Stimulated activated CD4-positive, alpha-beta T cell treated with anti-CD3 and anti-CD28 coated beads, Interleukin-12 subunit alpha, Interleukin-12 subunit beta, amount 100 ng/mL, for 4 hours (primary cell): ENCODE measurements at regions not wholly inside any gene's neighbourhood (a gene's known extent, or its start where the extent isn't known, plus 50 kb on each side); places are given as distances from the start of the nearest gene placed in this dataset.

Experiments
- DNase-seq: peaks from one replicate; pipeline ENCODE4 v3.0.0-alpha.2; 2020

DNA sequence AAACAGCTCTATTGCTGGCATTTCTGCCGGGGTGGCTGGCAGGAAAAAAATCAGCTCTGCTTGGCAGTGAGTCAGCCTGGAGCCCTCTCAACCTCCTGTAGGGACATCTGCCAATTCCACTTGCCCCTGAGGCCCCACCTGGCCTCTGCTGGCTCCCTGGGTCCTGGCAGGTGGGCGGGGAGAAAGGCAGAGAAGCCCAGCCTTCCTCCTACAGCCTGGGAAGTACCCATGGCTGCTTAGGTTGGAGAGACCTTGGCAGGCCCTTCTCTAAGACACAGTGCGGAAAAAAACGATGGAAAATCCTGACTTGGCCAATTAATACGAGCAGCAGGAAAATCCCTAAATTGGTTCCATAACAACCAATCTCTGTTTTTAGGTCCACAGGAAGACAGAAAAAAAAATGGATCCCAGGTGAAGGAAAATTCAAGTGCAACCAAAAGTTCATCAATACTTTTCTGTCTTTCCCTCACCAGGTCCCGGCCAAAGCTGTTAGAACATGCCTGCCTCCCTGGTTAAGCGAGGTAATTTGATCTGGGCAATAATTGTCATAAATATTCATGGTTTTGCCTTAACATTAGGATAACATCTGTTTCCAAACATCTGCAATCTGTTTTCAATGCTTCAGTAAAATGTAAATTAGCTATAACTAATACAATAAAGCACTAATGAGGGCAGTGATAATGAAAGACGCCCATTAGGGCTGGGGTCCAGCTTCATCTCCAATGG is 245.9 kb downstream of the TFCP2L1 start:
- no peak for DNase-seq

DNA sequence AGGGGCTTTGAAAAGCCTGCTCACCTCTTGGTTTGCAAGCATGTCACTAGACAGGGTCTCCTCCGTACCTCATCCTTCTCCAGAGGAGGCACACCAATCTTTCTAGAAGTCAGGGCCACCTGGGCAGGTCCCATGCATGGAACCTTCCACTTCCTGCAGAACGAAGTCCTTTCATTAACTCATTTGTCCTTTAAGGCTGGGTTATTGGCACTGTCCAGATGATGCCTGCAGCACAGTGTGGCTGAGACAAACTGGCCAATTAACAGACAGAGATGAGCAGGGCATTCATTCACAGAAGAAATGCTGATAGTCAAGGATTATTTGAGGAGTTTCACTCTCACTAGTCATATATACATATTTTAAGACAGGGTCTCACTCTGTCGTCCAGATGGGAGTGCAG is 245.3 kb downstream of the TFCP2L1 start:
- DNase-seq = no peak

DNA sequence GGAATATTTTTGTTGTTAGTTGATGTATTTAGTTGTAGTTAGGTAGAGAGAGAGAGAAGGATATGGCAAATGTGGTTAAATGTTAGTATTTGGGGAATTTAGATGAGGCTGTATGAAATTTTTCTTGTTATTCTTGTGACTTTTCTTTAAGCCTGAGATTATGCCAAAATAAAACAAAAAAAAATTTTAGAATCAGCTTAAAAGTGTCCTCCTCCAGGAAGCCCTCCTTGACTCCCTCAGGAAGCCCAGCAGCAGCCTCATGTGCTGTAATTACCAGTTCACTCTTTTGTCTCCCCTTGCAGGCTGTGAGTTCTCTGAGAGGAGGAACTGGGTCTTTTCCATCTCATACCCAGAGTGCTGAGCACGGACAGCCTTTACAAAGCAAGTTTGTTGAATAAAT is 243.5 kb downstream of the TFCP2L1 start:
- no peak for DNase-seq

DNA sequence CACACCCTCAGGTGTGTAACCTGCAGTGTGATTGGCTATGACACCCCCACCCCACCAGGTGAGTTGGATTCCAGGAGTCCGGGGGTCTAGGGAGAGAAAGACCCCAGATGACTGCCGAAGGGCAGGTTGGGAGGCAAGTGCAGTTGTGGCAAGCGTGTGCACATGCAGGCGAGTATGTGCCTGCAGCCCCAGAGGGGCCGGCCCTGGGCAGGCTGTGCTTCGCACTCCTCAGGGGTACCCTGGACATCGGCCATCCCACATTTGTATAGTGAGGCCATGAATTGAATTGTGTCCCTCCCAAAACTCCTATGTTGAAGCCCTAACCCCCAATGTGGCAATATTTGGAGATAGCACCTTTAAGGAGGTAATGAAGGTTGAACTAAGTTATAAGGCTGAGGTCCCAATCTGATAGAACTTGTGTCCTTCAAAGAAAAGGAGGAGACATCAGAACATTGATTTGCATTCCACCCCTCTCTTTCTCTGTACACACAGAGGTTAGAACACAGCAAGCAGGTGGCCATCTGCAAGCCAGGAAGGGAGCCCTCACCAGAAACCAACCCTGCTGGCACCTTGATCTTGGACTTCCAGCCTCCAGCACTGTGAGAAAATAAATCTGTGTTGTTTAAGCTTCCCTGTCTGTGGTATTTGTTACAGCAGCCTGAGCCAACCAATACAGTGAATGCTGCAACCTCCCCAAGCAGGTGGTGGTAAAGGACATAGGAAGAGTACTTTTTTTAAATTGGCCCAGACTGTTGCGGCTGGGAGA is 241.8 kb downstream of the TFCP2L1 start:
- DNase-seq = no peak

DNA sequence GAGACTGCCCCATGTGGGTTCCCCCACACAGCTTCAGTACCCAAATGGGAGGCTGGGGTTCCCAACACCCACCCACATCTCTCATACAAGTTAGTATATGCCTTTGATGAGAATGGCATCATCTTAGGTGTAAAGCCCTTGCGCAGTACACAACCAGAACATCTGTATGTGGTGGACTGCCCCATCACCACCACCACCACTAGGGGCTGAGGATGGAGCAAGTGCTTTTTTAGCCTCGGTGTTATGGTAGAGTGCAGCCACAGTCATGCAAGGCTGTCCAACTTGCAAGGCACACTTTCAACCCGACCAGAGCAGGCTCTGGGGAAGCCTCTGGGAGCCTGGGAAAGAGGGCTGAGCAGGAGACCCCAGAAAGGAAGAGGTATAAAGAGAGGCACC is 241.2 kb downstream of the TFCP2L1 start:
- DNase-seq = no peak

DNA sequence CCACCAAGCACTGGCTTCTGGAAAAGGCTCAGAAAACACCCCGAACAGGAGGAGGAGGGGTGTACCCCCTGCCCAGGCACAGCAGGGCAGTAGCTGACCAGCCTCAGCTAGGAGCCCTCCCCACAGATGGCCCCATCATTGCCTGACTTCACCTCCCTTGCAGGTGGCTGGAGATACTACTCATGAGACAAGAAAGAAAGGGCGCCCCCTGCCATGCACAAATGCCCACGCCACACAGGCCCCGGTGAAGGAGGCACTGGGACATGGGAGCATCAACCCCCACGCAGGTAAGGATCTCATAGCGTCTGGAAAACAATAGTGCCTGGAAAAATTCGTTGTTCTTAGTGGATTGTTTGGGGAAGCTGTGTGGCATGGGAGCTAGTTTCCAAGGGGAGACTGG is 240.6 kb downstream of the TFCP2L1 start:
- no peak for DNase-seq

DNA sequence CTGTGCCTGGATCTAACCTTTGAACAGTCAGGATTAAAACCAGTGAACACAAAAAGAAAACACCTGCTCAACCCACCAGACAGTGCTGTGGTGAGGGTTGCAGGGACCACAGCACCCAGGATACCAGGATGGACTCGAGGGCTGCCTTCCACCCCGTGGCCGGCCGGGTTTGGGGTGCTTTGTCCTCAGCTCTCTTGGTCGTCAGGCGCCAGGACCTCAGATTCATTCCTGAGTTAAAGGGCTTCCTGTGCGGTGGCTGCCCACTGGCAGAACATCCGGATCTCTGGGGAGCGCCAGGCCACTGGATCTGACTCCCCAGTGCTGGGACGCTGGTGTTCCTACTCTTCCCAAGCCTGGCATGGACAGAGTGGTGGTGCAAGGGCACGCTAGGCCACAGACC is 239.8 kb downstream of the TFCP2L1 start:
- no peak for DNase-seq

DNA sequence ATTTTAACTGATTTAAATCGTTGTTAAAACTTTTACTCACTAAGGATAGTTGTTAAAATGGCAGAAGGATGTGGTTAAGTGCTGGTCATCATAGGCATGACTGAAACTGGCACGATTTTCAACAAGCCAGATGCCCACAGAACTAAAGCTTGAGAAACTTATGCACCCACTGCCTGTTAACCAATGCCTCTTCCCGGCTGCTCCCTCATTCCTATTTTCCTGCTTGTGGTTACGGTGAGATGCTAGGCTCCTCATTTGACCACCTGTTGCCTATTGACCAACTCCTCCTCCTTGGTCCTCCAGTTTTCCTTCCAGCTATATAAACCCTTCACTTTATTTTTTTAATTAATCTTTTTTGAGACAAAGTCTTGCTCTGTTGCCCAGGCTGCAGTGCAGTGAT is 238.7 kb downstream of the TFCP2L1 start:
- DNase-seq = no peak

DNA sequence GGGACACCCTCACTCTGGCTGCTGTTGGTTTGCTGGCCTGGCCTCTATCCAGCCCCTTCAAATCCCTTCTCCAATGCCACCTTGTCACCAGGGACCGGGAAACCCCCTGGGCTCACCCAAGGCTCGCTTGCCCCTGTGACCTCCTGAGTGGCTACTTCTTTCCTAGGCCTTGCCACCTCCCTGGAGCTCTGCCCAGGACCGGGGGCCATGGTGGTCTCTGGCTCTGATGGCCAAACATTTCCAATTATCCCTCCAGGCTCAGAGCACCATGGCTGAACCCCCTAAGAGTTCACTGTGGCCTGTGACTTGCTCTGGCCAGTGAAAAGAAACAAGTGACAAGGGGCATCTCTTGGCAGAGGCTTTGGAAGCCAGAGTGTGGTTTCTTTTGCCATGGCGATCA is 237.6 kb downstream of the TFCP2L1 start:
- DNase-seq = no peak

DNA sequence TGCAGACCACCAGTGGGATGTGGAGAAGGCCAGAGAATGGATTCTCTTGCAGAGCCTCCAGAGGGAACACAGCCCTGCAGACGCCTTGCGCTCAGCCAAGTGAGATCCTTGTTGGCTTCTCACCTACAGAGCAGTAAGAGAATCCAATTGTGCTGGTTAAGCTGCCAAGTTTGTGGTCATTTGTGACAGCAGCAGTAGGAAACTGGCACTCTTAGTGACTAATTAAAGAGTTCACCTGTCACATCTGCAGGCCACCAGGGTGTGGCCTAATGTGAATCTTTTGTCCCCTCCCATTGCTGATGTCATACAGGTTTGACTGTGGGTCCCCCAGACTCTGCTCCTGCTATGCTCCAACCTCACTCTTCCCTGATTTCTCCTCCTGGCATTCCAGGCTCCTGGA is 235.9 kb downstream of the TFCP2L1 start:
- DNase-seq = no peak

DNA sequence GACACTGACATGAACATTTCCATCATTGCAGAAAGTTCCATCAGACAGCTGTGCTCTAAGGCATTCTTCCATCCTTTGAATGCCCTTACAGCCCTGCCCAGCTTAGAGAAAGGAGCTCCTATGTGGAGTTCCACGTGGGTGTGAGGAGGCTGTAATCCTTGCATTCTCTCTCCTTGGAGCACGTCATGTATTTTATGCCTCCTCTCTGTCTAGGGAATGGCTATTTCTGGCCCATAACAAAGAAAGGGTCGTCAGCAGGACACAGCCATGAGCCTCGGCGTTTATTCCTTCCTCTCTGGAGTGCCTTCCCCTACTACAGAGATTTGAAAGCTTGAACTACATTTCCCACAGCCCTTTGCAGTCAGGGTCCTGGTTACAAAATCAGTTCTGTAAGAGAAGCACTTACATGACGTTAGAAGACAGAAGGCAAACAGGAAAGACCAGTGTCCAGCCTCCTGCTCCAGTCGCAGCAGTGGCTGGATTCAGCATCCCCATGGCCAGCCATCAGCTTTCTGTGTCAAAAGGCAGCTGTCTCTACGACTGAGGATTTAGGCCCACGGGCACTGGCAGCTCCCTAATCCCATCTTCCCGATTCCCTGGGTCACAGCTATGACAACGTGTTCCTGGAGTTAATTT is 234.9 kb downstream of the TFCP2L1 start:
- no peak for DNase-seq

DNA sequence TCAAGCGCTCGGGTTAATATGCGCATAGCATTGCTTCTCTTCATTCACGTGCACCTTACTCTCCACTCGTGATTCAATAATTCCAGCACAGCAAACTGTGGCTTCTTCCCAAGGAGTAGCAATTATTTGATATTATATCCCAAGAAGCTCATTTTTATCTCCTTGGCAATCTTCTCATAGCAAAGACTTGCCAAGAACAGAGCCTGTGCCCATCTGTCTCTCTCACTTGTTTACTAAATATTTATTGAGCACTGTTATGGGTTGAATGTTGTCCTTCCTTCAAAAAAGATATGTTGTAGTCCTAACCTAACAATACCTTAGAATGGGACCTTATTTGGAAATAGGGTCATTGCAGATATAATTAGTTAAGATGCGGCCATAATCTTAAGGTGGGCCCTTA is 233.7 kb downstream of the TFCP2L1 start:
- DNase-seq = no peak

DNA sequence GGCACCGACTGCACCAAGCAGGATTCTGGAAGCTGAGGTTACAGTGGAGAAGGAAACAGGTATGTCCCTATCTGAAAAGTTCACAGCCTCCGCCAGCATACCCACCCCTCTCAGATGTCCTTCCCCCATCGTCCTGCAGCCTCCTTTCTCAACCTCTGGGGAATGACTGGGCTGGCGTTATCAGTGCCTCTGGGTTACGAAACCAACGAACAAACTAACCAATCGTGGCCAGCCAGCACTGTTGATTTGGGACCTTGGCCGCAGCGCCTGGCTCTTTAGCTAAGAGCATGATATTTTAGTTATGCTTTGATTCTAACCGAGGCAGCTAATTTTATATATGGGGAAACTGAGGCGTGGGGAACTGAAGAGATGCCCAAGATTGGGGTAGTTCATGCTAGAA is 233.0 kb downstream of the TFCP2L1 start:
- no peak for DNase-seq

DNA sequence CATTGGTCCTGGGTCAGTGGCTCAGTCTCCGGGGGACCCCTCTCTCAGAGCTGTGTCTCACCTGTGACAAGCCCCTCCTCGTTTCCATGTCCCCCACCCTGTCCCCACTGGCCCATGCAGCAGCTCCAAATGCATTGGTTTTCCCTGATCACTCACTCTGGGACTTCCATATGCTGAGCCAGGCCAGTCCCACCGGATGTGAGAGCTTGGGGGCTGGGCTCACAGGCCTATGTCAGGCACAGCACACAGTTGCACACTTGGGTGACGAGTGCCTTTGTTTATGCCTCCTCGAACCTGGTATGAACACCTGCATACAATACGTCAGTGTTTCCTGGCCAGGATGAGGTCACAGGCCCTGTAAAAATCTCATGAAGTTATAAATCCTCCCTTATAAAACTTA is 232.5 kb downstream of the TFCP2L1 start:
- DNase-seq = no peak

DNA sequence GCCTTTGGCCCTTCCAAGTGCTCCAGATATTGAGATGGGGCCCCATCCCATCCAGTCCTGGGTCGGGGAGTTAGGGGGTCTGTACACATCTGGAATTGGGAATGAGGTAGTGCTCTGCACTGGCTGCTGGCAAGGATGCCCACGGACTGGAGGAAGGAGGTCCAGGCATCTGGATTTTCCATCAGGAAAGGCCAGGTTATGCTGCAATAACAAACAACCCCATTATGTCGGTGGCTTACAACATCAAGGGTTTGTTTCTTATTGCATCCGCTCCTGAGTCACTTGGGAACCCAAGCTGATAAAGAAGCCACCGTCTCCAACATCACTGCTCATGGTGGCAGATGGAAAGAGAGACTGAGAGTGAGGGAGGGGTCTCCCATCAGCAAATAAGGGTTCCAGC is 229.9 kb downstream of the TFCP2L1 start:
- no peak for DNase-seq

DNA sequence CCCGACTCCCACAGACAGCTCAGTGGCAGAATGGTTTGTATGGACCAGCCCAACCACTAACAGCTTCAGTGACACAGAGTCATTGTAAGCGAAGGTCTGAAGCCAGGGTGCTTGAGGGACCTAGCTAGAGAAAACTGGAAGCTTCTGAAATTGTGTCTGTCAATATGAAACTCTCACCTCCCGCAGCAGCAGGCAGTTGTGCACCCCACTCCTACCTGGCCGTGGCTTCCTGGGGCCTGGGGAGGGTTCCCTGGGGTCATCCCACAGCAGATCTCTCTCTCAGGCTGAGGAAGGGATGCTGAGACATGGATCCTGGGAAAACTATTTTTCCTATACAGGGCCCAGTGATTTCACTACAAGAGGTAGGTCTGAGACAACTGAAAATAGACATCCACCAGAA is 229.5 kb downstream of the TFCP2L1 start:
- no peak for DNase-seq

DNA sequence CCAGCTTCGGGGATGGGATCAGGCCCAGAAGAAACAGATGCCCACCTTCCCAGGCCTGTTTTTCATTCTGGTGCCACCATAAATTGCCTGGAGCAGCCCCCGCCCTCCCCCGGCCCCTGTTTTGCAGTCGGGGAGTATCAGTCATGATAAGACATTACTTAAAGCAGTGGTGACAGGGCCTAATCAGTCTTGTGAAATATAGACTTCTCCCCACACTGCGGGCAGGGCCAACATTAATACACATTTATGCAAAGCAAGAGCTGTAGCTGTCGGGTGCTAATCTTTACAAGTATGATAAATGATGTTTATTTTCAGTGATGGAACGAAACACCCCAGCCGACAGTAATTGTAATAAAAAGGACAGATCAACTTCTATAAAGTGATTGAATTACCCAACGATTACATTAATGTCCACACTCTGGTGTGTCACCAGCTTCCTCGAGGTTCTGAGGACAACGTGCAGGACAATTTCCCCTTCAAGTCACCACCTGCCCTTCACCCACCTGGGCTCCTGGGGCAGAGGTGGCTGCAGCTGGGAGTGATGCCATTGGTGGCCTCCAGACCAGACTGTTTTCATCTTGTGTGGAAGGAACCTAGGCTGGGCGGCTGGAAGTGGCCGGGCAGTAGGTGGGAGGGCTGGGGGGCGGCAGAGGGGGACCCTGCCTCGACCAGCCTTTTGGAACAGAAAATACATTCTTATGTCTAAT is 226.0 kb downstream of the TFCP2L1 start:
- DNase-seq = no peak

DNA sequence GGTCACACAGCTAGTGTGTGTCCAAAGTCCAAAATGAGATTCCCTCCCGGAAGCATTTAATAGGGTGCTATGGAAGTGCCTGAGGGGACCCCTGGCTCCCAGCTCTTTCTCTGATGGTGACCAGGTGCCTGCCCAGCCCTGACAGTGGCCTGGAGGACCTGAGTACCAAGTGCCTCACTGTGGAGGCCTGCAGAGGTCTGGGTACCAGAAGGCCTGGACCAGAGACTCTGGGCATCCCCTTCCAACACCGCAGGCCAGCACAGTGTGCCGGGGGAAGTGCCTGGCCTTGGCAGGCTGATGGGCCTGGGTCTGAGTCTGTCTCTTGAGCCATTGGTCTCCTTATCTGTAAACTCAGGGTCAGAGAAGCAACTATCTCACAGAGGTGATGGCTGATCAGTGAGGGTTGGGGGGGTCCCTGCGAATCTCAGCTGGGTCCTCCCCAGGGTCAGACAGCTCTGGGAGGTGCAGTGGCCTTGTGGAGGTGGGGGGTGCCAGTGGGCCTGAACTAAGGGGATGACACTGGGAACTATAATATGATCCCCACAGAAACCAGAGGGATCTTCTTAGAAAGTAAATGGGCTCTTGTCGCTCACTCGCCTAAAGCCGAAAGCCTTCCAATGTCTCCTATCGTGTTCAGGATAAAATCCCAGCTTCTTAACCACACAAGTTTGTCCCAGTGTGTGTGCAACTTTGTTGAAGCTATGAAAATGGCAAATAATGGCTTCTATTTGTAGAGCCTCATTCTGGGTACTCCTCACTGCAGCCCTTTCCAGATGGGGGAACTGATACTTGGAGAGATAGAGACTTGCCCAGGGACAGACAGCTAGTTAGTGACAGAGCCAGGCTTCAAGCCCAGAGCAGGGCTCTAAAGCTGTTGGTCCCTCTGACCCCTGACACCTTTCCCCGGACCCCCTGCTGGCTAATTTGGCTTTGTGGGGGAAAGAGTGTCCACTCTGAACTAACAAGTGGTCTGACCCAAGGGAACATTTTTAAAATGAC is 225.1 kb downstream of the TFCP2L1 start:
- no peak for DNase-seq

DNA sequence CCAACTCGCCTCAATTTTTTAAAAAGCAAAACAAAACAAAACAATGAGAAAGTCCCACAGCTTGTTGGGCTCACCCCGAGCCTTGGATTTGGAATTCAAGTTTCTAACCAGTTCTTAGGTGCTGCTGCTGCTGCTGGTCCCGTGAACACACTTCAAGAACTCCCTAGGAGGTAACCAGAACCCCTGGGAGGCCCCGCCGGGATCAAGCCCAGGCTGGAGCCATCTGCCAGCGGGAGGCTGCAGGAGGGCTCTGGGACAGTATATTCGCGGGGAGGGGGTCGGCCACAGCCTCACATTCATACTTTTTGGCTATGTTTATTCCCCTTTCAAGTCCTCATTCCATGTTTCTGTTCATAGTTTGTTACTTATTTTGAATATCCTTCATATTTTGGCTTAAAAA is 223.4 kb downstream of the TFCP2L1 start:
- no peak for DNase-seq

DNA sequence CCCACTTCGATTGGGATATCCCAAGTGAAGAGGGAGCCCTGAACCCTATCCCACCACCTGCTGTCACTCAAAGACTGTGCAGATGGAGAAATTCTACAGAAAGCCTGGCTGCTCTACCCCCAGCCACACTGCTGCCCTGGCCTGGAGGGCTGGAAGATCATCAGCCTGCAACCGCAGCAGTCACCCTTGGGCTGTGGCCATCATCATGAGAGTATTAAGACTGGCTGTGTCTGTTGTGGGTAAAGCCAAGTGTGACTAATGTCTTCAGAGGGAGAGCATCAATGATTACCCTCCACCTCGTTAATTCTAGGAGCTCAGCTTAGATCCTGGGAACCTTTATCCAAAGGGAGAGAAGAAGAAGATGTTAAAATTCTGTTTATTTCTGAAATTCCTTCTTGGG is 221.5 kb downstream of the TFCP2L1 start:
- DNase-seq = no peak

DNA sequence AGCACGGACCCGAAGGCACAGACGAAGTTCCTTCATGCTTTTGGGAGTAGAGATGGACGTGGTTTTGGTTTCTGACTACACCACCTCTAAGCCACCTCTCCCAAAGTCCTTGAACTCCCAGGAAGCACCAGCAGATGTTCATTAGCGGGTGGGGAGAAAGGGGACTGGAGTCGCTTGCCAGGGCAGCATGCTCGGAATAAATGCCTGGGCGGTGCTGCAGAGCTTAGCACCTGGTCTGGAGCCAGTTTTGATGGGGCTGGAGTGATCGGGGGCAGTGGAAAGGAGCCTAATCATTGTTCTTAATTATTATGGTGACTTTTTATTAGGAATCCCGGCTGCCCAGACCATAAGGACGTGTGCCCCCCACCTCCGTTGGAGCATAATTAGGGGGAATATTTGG is 220.8 kb downstream of the TFCP2L1 start:
- no peak for DNase-seq

DNA sequence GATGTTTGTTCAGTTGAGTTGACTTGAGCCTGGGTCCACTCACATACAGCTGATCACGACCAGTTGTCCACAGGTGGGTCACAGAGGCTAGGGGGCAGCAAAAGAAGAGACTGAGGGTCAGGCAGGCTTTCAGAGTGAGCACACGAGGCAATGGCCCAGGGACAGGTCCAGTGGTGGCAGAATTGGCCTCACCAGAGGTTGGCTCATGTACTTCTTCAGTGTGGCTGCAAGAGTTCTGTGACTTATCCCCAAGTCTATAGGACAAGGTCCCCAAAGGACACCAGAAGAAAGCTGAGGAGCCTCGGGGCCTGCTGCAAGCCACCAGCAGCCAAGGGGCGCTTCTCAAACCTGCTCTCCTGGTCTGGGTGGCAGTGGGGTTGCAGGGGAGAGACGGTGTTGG is 219.8 kb downstream of the TFCP2L1 start:
- no peak for DNase-seq
